Ovary (tissue), 3 donors: ENCODE measurements at regions not wholly inside any gene's neighbourhood (a gene's known extent, or its start where the extent isn't known, plus 50 kb on each side); places are given as distances from the start of the nearest gene placed in this dataset.

Experiments used
- CTCF ChIP-seq, 3 donors: fragments of 450-650 bp in 2 of 3; fragments of 200-600 bp in 1 of 3; IDR thresholded peaks; one replicate each; pipeline versions ENCODE4 v1.5.1 to v1.8.0; 2016 to 2022; ENCODE audit warnings: antibody characterized with exemption in 3 of 3, mild to moderate bottlenecking in 1 of 3
- EP300 ChIP-seq: sonication (generic); formaldehyde crosslinking; IDR thresholded peaks from one replicate; pipeline ENCODE4 v1.6.1; 2017; ENCODE audit warnings: antibody characterized with exemption
- donor health status: DM: no; HTN: no; CAD: no.

GRCh38 chrX:13125188-13125587, 80.8 kb upstream of the FAM9C start:
- TF ChIP-seq CTCF (IDR thresholded peaks at IDR 0.05), result no peak
- no peak for TF ChIP-seq EP300
